ENCODE measurements at regions not wholly inside any gene's neighbourhood (a gene's known extent, or its start where the extent isn't known, plus 50 kb on each side); places are given as distances from the start of the nearest gene placed in this dataset.

DNA sequence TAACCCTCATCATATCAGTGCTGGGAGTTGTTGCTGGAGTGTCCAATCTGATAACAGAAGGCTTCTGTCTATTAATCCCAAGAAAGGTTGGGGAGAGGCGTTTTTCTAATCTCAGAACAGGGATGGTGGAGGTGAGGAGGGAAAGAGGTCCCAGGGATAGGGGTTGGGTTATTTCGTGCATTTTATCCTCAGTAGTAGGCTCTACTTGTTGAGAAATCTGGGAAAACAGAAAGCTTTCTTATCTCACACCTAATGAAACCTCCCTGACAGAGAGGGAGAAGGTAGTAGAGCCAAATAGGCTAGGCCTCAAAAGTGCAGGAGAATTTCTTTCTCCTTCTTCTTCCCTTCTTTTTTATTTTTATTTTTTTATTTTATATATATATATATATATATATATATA lies 281.8 kb upstream of the MAP3K7 start:
- TF ChIP-seq POLR2A (IDR thresholded peaks at IDR 0.05; ENCODE audit: control extremely low read depth in 1 of 2, low read depth in 2 of 2, low read length in 2 of 2) (no peak), RAD21 (IDR thresholded peaks at IDR 0.05 in 1 of 2, conservative IDR thresholded peaks at IDR 0.05 in 1 of 2; ENCODE audit: low read depth in 2 of 2, low read length in 2 of 2) (no peak)
- TF ChIP-seq, protein P1, sequence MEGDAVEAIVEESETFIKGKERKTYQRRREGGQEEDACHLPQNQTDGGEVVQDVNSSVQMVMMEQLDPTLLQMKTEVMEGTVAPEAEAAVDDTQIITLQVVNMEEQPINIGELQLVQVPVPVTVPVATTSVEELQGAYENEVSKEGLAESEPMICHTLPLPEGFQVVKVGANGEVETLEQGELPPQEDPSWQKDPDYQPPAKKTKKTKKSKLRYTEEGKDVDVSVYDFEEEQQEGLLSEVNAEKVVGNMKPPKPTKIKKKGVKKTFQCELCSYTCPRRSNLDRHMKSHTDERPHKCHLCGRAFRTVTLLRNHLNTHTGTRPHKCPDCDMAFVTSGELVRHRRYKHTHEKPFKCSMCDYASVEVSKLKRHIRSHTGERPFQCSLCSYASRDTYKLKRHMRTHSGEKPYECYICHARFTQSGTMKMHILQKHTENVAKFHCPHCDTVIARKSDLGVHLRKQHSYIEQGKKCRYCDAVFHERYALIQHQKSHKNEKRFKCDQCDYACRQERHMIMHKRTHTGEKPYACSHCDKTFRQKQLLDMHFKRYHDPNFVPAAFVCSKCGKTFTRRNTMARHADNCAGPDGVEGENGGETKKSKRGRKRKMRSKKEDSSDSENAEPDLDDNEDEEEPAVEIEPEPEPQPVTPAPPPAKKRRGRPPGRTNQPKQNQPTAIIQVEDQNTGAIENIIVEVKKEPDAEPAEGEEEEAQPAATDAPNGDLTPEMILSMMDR (IDR thresholded peaks at IDR 0.05; ENCODE audit: control extremely low read depth in 1 of 3, insufficient read depth in 1 of 3, low read depth in 1 of 3, low read length in 3 of 3): no peak

All from H1 (cell line).